ENCODE measurements at regions not wholly inside any gene's neighbourhood (a gene's known extent, or its start where the extent isn't known, plus 50 kb on each side); places are given as distances from the start of the nearest gene placed in this dataset.

DNA sequence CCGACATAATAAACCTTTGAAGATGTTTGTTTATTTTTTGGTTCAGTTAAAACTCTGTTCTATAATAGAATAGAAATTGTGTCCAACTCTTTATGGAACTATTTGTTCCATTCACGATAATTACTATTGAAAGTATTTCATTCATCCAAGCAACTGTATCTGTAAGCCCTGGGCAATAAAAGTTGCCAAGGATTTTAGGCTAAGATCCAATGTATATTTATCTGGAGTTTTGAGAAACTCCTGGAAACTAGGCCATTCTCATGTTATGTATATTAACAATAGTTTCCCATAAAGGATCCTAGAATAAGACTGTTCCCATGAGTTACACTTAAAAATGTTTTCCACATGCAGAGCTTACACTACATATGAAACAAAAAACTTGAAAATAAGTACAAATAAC, 261.6 kb downstream of the SLITRK6 start:
- ATAC-seq = no peak

More for the DNA sequence above, 261.6 kb downstream of the SLITRK6 start:
- H3K4me3 Mint-ChIP-seq = no peak overlapping the region
- H3K27ac Mint-ChIP-seq = no peak overlapping the region
- H3K4me2 ChIP-seq = no peak overlapping the region
- no peak overlapping the region for H2AFZ ChIP-seq
- H3K9me2 ChIP-seq (ENCODE audit: insufficient read depth) = no peaks in the 10 kb centered on the region
- TF ChIP-seq EZH2 (IDR thresholded peaks at IDR 0.05; ENCODE audit: low read depth, unreplicated experiment) (no peak), JUNB (IDR thresholded peaks at IDR 0.05; ENCODE audit: unreplicated experiment) (no peak), ZNF114 (CRISPR knock-in tag; IDR thresholded peaks at IDR 0.05) (no peak), STAT1 (IDR thresholded peaks at IDR 0.05; ENCODE audit: unreplicated experiment) (no peak), EZH2phosphoT487 (IDR thresholded peaks at IDR 0.05; ENCODE audit: unreplicated experiment) (no peak), POLR2AphosphoS5 (IDR thresholded peaks at IDR 0.05; ENCODE audit: low read depth) (no peak), CREB1 (CRISPR knock-in tag; IDR thresholded peaks at IDR 0.05; ENCODE audit: low read depth) (no peak), ZNF331 (CRISPR knock-in tag; IDR thresholded peaks at IDR 0.05; ENCODE audit: low read depth) (no peak), NANOG (IDR thresholded peaks at IDR 0.05; ENCODE audit: borderline replicate concordance) (no peak)
- TF ChIP-seq, protein P1, sequence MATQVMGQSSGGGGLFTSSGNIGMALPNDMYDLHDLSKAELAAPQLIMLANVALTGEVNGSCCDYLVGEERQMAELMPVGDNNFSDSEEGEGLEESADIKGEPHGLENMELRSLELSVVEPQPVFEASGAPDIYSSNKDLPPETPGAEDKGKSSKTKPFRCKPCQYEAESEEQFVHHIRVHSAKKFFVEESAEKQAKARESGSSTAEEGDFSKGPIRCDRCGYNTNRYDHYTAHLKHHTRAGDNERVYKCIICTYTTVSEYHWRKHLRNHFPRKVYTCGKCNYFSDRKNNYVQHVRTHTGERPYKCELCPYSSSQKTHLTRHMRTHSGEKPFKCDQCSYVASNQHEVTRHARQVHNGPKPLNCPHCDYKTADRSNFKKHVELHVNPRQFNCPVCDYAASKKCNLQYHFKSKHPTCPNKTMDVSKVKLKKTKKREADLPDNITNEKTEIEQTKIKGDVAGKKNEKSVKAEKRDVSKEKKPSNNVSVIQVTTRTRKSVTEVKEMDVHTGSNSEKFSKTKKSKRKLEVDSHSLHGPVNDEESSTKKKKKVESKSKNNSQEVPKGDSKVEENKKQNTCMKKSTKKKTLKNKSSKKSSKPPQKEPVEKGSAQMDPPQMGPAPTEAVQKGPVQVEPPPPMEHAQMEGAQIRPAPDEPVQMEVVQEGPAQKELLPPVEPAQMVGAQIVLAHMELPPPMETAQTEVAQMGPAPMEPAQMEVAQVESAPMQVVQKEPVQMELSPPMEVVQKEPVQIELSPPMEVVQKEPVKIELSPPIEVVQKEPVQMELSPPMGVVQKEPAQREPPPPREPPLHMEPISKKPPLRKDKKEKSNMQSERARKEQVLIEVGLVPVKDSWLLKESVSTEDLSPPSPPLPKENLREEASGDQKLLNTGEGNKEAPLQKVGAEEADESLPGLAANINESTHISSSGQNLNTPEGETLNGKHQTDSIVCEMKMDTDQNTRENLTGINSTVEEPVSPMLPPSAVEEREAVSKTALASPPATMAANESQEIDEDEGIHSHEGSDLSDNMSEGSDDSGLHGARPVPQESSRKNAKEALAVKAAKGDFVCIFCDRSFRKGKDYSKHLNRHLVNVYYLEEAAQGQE (IDR thresholded peaks at IDR 0.05; ENCODE audit: unreplicated experiment) = no peak
- TF ChIP-seq, protein P2, sequence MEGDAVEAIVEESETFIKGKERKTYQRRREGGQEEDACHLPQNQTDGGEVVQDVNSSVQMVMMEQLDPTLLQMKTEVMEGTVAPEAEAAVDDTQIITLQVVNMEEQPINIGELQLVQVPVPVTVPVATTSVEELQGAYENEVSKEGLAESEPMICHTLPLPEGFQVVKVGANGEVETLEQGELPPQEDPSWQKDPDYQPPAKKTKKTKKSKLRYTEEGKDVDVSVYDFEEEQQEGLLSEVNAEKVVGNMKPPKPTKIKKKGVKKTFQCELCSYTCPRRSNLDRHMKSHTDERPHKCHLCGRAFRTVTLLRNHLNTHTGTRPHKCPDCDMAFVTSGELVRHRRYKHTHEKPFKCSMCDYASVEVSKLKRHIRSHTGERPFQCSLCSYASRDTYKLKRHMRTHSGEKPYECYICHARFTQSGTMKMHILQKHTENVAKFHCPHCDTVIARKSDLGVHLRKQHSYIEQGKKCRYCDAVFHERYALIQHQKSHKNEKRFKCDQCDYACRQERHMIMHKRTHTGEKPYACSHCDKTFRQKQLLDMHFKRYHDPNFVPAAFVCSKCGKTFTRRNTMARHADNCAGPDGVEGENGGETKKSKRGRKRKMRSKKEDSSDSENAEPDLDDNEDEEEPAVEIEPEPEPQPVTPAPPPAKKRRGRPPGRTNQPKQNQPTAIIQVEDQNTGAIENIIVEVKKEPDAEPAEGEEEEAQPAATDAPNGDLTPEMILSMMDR (conservative IDR thresholded peaks at IDR 0.05; ENCODE audit: low read depth in 2 of 2) = no peak
- TF ChIP-seq, protein P3, sequence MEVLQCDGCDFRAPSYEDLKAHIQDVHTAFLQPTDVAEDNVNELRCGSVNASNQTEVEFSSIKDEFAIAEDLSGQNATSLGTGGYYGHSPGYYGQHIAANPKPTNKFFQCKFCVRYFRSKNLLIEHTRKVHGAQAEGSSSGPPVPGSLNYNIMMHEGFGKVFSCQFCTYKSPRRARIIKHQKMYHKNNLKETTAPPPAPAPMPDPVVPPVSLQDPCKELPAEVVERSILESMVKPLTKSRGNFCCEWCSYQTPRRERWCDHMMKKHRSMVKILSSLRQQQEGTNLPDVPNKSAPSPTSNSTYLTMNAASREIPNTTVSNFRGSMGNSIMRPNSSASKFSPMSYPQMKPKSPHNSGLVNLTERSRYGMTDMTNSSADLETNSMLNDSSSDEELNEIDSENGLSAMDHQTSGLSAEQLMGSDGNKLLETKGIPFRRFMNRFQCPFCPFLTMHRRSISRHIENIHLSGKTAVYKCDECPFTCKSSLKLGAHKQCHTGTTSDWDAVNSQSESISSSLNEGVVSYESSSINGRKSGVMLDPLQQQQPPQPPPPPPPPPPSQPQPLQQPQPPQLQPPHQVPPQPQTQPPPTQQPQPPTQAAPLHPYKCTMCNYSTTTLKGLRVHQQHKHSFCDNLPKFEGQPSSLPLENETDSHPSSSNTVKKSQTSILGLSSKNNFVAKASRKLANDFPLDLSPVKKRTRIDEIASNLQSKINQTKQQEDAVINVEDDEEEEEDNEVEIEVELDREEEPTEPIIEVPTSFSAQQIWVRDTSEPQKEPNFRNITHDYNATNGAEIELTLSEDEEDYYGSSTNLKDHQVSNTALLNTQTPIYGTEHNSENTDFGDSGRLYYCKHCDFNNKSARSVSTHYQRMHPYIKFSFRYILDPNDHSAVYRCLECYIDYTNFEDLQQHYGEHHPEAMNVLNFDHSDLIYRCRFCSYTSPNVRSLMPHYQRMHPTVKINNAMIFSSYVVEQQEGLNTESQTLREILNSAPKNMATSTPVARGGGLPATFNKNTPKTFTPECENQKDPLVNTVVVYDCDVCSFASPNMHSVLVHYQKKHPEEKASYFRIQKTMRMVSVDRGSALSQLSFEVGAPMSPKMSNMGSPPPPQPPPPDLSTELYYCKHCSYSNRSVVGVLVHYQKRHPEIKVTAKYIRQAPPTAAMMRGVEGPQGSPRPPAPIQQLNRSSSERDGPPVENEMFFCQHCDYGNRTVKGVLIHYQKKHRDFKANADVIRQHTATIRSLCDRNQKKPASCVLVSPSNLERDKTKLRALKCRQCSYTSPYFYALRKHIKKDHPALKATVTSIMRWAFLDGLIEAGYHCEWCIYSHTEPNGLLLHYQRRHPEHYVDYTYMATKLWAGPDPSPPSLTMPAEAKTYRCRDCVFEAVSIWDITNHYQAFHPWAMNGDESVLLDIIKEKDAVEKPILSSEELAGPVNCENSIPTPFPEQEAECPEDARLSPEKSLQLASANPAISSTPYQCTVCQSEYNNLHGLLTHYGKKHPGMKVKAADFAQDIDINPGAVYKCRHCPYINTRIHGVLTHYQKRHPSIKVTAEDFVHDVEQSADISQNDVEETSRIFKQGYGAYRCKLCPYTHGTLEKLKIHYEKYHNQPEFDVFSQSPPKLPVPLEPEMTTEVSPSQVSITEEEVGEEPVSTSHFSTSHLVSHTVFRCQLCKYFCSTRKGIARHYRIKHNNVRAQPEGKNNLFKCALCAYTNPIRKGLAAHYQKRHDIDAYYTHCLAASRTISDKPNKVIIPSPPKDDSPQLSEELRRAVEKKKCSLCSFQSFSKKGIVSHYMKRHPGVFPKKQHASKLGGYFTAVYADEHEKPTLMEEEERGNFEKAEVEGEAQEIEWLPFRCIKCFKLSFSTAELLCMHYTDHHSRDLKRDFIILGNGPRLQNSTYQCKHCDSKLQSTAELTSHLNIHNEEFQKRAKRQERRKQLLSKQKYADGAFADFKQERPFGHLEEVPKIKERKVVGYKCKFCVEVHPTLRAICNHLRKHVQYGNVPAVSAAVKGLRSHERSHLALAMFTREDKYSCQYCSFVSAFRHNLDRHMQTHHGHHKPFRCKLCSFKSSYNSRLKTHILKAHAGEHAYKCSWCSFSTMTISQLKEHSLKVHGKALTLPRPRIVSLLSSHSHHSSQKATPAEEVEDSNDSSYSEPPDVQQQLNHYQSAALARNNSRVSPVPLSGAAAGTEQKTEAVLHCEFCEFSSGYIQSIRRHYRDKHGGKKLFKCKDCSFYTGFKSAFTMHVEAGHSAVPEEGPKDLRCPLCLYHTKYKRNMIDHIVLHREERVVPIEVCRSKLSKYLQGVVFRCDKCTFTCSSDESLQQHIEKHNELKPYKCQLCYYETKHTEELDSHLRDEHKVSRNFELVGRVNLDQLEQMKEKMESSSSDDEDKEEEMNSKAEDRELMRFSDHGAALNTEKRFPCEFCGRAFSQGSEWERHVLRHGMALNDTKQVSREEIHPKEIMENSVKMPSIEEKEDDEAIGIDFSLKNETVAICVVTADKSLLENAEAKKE (CRISPR knock-in tag; IDR thresholded peaks at IDR 0.05) = no peak
- TF ChIP-seq, protein P4, sequence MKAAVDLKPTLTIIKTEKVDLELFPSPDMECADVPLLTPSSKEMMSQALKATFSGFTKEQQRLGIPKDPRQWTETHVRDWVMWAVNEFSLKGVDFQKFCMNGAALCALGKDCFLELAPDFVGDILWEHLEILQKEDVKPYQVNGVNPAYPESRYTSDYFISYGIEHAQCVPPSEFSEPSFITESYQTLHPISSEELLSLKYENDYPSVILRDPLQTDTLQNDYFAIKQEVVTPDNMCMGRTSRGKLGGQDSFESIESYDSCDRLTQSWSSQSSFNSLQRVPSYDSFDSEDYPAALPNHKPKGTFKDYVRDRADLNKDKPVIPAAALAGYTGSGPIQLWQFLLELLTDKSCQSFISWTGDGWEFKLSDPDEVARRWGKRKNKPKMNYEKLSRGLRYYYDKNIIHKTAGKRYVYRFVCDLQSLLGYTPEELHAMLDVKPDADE (IDR thresholded peaks at IDR 0.05) = no peak
- no peak overlapping the region for H3K27ac ChIP-seq (ENCODE audit: low read depth)
- no peaks in the 10 kb centered on the region for H3K9me3 Mint-ChIP-seq
- H3K27me3 ChIP-seq (ENCODE audit: insufficient read depth) = no peaks in the 10 kb centered on the region
- H3F3A ChIP-seq (replicated peaks; ENCODE audit: low read depth) = no peaks in the 10 kb centered on the region
- no peaks in the 10 kb centered on the region for H3K79me2 ChIP-seq (replicated peaks; ENCODE audit: insufficient read depth)
- no peaks in the 10 kb centered on the region for H4K20me1 ChIP-seq (replicated peaks; ENCODE audit: insufficient read depth)
- no peaks in the 10 kb centered on the region for H3K4me1 ChIP-seq (ENCODE audit: insufficient read depth)
- no peak overlapping the region for H3K4me3 ChIP-seq
- peaks cover 3% of the 10 kb centered on the region; the same call in 2 of the 3 replicates for H3K4me1 Mint-ChIP-seq
- DNase-seq (ENCODE audit: low spot score) = no peak
- no peaks in the 10 kb centered on the region for H3K36me3 ChIP-seq (ENCODE audit: insufficient read depth)
- no peaks in the 10 kb centered on the region for H3K36me3 Mint-ChIP-seq (ENCODE audit: low read depth)
- no peaks in the 10 kb centered on the region for H3K27me3 Mint-ChIP-seq (ENCODE audit: insufficient read depth, low read depth, poor library complexity)
